Nucleus accumbens (tissue), 56 donors: ENCODE measurements at regions not wholly inside any gene's neighbourhood (a gene's known extent, or its start where the extent isn't known, plus 50 kb on each side); places are given as distances from the start of the nearest gene placed in this dataset.
"Not testable (repeated sequence)": the region's sequence is repeated elsewhere in the genome, so short reads cannot be mapped to it uniquely, and the experiment has no call there.

ENCODE experiments used
- DNase-seq, 56 donors: peaks; one replicate each; lab custom pipeline; 2025; lab: John Stamatoyannopoulos, UW

DNA sequence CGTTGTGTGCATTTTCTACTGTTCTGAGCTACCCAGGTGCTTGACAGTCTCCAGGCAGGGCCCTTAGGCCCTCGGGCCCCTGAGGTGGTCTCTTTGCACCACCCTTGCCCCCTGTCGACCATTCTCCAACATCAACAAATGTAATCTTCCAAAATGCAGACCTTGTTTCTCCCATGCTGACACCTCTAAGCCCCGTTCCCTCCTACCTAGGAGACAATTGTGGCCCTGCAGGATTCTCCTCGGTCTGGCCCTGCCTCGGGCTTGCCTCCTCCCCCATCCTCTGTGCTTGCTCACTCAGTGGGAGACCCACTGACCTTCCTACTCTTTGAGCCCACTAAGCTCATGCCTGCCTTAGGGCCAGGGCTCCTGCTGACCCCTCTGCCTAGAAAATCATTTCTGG lies 104.2 kb upstream of the TARDBP start:
- no peak for DNase-seq

DNA sequence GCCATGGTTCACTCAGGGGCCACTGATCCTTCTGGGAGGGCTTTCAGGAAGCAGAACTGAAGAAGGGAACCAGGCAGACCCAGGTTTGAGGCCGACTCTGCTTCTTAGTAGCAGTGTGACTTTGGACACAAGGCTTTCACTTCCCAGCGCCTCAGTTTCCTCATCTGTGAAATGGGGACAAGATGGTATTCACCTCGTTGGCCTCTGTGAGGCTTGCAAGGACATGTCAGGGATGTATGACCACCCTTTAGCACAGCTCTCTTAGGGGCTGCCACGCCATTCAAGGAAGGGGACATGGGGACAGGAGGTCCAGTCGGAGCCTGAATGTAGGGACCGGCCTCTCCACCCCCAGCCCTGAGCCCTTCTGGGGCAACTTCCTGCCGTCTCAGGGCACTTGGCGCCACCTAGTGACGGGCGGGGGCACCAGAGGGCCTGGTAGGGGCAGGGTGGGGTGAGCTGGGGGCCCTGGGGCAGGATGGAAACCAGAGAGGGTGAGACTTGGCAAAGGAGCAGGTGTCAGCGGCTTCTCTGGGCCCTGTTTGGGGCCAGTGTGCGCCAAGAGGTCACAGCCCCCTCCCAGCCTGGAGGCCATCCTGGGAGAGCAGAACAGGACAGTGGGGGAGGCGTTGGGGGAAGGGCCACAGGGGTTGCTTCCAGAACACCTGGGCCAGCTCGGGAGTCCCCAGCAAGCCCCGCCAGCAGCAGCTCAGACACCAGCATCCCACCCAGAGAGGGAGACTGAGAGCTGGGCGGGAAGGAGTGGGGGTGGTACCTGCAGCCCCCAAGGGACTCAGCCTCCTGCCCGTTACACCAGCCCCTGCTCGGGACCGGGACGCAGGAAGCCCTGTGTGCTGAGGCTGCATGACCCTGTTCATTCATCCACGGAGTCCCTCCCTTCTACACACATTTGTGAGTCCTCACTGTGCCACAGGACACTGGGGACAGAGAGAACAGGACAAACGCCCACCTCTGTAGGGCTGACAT lies 102.5 kb upstream of the TARDBP start:
- peak in 6 of 56 donors; percentile 6 to 52 (median 14) for DNase-seq

DNA sequence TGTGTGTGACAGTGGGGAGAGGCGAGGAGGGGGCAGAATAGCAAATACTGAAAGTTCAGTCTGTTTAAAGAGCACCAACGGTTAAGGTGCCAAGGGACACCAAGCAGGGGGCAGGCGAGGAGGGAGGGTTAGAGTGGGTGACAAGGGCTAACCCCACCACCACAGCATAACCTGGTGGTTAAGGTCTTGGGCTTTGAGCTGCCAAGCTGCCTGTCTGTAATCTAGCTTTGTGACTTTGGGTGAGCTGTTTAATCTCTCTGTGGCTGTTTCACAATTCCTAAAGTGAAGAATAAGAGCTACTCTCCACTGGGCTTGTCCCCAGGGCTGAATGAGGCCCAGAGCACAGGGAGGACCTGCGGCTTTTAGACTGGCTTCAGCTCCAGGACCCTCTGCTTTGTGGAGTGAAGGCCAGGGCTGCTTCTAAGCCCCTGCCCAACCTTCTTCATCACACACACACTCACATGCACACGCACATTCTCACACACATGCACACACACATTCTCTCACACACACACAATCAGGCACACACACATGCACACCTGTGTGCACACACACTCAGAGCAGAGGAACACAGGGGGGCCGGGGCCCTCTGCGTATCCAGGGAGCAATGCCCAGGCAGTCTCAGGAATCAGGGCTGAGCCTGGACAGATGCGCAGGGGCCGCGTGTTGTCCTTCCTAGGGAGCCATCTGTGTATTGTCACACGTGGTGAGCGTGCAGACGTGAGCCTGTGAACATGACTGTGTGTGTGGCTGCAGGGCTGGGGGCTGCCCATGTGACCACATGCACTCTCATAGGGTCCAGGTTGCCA lies 101.6 kb upstream of the TARDBP start:
- DNase-seq, result no peak

DNA sequence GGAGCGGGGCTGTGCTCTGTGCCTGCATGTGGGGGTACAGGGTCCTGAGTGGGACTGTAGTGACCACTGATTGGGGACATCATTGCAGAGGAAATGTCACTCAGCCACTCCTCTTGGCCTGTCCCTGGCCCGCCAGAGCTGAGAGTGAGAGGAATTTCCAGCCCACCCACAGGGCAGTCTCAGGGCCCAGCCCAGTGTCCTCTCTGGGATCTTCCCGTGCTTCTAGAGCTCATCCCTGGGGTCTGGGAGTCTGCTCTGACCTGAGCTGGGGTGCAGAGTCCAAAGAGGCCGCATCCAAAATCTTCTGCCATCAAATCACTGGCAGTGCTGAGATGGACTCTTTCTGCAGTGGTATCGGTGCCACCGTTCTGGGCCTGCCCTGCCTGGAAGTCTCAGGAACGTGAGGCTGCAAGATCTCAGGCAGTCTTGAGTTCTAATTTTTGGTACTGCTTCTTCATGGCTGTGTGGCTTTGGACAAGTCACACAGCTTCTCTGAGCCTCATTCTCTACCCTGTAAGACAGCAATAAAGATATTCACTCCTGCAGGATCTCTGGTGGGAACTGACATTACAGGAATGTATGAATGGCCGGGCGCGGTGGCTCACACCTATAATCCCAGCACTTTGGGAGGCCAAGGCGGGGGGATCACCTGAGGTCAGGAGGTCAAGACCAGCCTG lies 100.8 kb upstream of the TARDBP start:
- DNase-seq, result no peak

DNA sequence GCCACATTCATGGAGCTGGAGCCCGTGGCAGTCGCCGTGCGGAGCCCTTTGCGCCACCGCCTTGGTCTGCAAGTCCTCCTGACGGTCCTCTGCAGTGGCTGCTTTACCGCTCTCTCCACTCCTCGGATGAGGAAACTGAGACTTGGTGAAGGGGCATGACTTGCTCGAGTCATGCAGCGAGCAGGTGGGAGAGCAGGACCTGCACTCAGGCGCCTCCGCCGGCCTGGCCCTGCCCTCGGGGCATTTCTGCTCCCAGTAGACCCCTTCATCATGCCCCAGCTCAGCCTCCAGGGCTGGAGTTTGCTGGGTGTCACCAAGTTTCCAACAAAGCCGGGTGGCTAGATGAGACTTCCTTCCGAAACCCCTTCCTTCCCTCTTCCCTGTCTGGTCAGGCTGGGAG lies 100.0 kb upstream of the TARDBP start:
- DNase-seq, result no peak

DNA sequence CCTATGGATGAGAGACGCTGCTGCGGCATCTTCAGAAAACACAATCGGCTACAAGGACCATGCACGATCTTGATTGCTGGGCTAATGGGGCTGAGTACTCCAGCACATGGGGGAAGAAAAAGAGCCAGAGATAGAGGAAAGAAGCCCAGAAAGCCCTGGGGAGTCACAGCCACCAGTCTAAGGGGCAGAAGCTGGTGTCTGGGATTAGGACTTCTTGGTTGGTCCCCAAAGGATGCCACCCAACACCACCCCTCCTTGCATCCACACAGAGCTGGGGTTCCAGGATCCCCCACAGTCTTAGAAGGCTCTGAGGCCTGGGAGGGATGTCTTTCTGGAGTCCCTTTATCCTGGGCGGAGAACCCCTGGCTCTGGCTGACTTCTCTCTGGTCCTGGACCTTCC lies 98.4 kb upstream of the TARDBP start:
- no peak for DNase-seq

DNA sequence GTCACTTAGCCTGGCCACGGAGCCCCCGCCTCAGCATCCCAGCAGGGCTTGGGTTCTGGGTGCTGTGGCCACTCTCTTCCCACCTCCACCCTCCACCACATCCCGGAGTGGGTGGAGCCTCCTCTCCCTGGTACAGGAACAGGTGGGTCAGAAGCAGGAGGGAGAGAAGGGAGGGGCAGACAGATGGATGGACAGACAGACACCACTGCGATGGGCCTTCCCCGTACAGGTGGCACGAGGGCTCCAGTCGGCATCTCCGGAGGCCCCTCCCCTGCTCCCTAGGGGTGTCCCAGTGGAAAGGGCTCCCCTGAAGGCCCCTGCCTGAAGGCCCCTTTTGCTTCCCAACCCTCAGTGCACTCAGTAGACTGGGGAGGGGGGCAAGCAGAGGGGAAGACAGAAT lies 96.9 kb upstream of the TARDBP start:
- DNase-seq, result no peak

DNA sequence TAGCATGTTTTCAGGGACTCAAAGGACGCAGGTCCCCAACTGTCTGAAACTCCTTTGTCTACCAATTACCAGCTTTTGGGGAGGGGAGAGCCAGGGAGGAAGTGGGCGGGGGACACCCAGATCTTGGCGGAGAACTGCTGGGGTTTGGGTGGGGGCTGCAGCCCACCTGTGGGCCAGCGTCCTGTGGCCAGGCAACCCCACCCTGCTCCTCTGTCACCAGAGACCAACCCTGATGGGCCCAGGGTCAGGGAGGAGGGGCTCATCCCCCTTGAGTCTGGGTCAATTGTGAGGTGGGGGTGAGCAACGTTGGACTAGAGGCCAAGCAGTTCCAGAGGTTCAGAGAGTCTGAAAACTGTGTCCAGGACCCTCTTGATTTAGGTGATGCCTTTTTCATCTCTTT lies 96.1 kb upstream of the TARDBP start:
- DNase-seq, result no peak

DNA sequence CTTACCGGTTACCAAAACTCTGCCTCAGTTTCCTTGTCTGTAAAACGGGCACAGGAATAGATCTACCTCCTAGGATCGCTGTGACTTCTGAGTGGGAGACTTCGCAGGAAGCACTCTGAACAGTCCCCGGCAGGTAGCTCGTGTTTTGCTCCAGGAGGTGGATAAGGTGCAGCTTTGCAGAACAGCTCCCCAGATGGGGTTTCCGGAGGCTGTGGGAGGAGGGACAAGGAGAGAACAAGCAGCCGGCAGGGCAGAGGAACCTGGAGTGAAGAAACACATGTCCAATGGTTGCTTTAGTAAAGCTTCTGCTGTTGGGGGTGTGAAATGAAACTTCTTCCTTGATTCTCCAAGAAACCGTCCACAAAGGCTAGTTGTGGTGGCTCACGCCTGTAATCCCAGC lies 95.5 kb upstream of the TARDBP start:
- DNase-seq, result no peak

DNA sequence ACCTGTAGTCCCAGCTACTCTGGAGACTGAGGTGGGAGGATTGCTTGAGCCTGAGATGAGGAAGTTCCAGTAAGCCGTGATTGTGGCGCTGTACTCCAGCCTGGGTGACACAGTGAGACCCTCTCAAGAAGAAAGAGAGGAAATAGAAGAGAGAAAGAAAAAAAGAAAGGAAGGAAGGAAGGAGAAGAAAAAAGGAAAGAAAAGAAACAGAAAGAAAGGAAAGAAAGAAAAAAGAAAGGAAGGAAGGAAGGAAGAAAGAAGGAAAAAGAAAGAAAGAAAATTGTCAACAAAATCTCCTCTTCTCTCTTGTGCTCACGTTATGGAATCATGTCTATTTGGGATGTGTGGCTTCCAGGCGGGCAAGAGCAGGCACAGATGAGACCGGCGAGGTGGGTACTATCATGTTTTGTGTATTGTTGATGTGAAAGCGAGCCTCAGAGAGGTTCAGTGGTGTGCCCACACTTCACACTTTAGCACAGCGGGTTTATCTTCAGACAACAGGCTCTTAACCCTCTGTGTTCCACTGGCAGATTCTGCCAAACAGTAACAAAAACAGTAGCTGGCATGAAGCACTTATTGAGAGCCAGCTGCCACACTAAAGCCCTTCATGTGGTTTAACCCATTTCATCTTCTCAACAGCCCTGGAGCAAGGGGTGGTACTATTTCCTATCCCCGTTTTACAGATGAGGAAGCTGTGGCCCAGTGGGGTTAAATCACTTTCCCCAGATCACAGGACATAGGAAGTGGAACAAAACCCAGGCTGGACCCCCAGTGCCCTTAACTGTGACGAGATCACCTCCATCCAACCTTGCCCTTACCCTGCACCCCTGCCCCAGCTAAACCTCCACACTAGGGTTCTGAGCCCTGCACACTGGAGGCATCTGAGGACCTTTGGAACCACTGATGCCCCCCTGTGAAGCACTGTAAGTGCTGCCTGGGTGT lies 94.7 kb upstream of the TARDBP start:
- DNase-seq, result no peak

DNA sequence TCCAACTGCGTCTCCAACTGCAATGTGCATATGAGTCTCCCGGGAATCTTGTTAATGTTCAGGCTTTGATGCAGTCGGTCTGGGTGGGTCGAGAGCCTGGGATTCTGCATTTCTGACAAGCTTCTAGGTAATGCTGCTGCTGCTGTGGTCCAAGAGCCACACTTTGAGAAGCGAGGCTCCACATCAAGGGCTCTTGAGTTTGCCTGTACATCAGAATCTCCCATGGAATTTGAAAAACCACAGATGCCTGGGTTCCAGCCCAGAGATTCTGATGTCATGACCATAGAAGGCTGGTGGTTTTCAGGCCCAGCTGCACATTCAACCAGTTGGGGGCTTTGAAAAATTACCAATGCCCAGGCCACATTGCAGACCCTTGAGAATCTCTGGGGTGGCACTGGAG lies 93.9 kb upstream of the TARDBP start:
- DNase-seq, result no peak

DNA sequence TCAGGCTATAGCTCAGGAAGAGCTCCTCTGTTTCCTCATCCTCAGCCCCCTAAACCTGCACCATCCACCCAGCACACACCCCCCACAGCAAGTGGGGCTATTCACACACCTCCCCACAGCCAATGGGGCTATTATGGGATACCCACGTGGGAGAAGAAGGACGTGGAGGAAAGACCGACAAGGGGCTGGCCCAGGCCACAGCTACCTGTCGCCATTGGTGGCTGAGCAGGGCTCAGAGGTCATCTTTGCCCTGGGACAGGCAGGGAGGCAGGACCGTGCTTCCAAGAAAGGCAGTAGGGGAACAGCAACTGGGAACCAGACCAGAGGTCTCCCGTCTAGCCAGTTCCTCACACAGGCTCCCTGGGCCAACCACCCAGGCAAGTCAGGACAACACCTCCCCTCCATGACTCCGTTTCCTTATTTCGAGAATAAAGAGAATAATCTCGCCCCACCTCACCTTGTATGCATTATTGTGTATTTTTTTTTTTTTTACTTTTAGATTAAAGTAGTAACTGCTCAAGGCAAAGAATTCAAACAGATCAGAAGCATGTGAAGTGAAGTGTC lies 92.3 kb upstream of the TARDBP start:
- DNase-seq, result no peak

DNA sequence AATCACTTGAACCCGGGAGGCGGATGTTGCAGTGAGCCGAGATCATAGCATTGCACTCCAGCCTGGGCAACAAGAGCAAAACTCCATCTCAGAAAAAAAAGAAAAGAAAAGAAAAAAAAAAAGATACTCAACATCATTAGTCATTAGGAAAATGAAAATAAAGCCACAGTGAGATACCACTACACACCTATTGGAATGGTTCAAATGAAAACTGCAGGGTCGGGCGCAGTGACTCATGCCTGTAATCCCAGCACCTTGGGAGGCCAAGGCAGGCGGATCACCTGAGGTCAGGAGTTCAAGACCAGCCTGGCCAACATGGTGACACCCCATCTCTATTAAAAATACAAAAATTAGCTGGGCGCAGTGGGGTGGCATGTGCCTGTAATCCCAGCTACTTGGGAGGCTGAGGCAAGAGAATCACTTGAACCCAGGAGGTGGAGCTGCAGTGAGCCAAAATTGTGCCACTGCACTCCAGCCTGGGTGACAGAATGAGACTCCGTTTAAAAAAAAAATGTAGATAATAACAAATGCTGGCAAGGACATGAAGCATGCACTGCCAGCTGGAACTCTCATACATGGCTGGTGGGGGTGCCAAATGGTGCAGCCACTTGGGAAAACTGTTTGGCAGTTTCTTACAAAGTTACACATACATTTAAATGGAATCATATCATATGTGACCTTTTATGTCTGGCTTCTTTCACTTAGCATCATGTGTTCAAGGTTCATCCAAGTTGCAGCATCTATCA lies 90.0 kb upstream of the TARDBP start:
- DNase-seq, result not testable (repeated sequence)

DNA sequence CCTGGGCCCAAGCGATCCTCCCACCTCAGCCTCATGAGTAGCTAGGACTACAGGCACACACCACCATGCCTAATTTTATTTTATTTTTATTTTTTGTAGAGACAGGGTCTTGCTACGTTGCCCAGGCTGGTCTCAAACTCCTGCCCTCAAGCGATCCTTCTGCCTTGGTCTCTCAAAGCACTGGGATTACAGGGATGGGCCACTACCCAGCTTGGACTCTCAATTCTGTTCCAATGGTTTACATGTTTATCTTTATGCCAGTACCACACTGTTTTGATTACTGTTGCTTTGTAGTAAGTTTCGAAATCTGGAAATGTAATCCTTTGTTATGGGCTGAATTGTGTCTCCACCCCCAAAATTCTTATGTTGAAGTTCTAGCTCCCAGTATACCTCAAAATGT lies 88.4 kb upstream of the TARDBP start:
- DNase-seq, result no peak

DNA sequence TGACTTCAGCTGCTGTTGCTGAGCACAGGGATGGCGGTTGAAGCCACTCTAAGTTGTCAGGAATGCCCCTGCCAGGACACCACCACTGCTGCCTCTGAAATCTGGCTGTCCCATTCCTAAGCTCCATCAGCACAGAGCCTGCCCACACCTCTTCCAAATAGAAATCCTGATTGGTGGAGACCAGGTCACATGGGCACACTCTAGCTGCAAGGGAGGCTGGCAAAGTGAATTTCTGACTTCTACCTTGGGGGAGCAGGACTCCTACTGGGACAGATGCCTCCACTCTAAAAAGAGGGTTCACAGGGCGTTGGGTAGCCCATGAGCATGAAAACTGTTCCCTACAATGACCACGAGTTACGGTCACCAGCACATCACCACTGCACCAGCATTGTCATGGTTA lies 83.8 kb upstream of the TARDBP start:
- DNase-seq, result no peak

DNA sequence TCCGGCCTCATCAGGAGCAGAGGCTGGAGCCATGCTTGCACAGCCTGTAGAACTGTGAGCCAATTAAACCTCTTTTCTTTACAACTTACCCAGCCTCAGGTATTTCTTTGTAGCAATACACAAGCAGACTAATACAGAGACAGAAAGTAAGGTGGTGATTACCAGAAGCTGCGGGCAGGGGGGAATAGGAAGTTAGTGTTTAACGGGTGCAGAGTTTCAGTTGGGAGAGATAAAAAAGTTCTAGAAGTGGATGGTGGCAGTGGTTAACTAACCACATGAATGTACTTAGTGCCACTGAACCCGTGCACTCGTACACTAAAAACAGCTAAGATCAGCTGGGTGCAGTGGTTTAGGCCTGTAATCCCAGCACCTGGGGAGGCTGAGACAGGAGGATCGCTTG lies 80.4 kb upstream of the TARDBP start:
- DNase-seq, result no peak

DNA sequence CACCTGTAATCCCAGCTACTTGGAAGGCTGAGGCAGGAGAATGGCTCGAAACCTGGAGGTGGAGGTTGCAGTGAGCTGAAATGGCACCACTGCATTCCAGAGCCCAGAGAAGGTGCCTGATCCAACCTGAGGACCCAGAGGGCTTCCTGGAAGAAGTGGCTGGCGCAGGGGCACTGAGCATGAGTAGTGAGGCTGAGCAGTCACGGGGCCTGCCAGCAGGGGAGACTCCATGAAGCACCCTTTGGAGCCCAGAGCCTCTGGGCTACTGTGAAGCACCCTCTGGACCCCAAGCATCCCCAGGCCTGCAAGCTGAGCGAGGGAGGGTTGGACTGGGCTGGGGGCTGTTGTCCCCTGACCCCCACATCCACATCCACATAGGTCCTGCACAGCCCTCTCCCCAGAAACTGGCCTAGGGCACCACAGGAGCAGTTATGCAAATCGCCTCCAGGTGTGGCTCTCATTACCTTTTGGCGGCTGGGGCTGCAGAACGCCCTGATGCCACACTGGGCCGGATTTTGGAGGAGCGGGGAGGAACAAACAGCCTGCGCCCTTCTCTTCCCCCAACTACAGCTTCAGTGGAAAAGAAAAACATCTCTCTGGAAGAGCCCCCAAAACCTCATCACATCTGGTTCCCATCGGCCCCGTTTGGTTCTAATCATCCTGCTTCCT lies 78.2 kb upstream of the TARDBP start:
- DNase-seq, result no peak

DNA sequence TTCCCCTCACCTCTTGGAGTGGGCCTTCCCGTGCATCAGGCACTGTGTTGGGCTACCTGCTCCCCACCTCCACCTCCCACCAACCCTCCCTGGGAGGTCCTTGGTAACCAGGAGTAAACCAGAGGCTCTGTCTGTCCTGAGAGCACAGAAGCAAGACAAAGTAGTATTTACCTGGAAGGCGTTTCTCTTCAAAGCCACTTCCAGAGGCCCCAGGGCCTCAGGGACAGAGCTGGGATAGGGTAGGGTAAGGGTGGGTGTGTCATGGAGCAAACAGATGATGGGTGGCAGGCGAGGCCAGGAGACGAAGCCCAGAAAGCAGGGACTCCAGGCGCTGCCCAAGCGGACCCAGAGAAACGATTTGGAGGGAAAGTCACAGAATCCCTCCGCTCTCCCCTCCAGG lies 77.2 kb upstream of the TARDBP start:
- no peak for DNase-seq
